Aorta (tissue), 5 donors: ENCODE measurements at regions not wholly inside any gene's neighbourhood (a gene's known extent, or its start where the extent isn't known, plus 50 kb on each side); places are given as distances from the start of the nearest gene placed in this dataset.
"Not testable (repeated sequence)": the region's sequence is repeated elsewhere in the genome, so short reads cannot be mapped to it uniquely, and the experiment has no call there.

Source experiments
- ATAC-seq: fragments of 200-7000 bp; cut with Tn5 transposase; one replicate; pipeline ENCODE4 v1.9.1; 2022; ENCODE audit warnings: moderate library complexity; ENCODE audit not compliant: low FRiP score
- DNase-seq, 2 donors: peaks; one replicate each; pipeline ENCODE4 v3.0.0-alpha.2; 2020
- H3K27ac ChIP-seq, 2 donors: one replicate each; pipeline ENCODE4 v1.5.1; 2013; ENCODE audit warnings: low read length in 2 of 2, mild to moderate bottlenecking in 2 of 2, moderate library complexity in 2 of 2, control low read depth in 1 of 2, inconsistent platforms in 1 of 2, low read depth in 1 of 2
- H3K27me3 ChIP-seq, 2 donors: one replicate each; pipeline ENCODE4 v1.6.1; 2013; ENCODE audit warnings: control low read depth in 1 of 2, low read length in 1 of 2, mild to moderate bottlenecking in 1 of 2, moderate library complexity in 1 of 2; ENCODE audit not compliant: insufficient read depth in 2 of 2, control insufficient read depth in 1 of 2
- H3K36me3 ChIP-seq, 2 donors: one replicate each; pipeline ENCODE4 v1.6.1; 2013; ENCODE audit warnings: control low read depth in 1 of 2, low read length in 1 of 2, mild to moderate bottlenecking in 1 of 2; ENCODE audit not compliant: insufficient read depth in 2 of 2, control insufficient read depth in 1 of 2
- H3K4me1 ChIP-seq, 2 donors: one replicate each; pipeline ENCODE4 v1.6.1; 2013; ENCODE audit warnings: low read length in 2 of 2, control low read depth in 1 of 2, mild to moderate bottlenecking in 1 of 2, moderate library complexity in 1 of 2; ENCODE audit not compliant: insufficient read depth in 2 of 2, control insufficient read depth in 1 of 2
- H3K4me3 ChIP-seq, 2 donors: one replicate each; pipeline ENCODE4 v1.5.1; 2013; ENCODE audit warnings: low read length in 2 of 2, control low read depth in 1 of 2, mild to moderate bottlenecking in 1 of 2
- H3K9me3 ChIP-seq: one replicate; pipeline ENCODE4 v1.6.1; 2013; ENCODE audit warnings: mild to moderate bottlenecking, low read length; ENCODE audit not compliant: control insufficient read depth
- WGBS, 2 donors: extraction: QIAGEN DNeasy Blood & Tissue Kit; methylation state at CpG; one replicate each; pipeline ENCODE4 v1.1.7; 2013; 5-methylcytosine and 5-hydroxymethylcytosine counted together
- intact Hi-C, 2 donors: fragments of 100-400 bp; cut with DNase I; formaldehyde crosslinking; loops; one replicate each; pipeline versions ENCODE4 v1.14.2 to v1.15.0; 2022
- donor health status: healthy with polysubstance abuse.
- donor health status: Bipolar disorder and iron deficiency.
- donor health status: DM: no; HTN: no; CAD: no.
- donor health status: DM: no; HTN: no; CAD: no.
- donor health status: DM: yes; HTN: yes; CAD: no.

DNA sequence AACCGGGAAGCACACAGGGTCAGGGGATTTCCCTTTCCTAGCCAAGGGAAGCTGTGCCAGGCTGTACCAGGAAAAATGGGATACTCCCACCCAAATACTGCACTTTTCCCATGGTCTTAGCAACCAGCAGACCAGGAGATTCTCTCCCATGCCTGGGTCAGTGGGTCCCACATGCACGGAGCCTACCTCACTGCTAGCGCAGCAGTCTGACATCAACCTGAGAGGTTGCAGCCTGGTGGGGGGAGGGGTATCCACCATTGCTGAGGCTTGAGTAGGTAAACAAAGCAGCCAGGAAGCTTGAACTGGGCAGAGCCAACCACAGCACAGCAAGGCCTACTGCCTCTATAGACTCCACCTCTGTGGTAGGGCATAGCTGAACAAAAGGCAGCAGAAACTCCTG lies 85.5 kb upstream of the LRRC4C start:
- 88 to 92% methylated on average over 3 of the region's 3 CpGs for WGBS, 2 donors
- ATAC-seq, H3K4me3 ChIP-seq, H3K27me3 ChIP-seq, DNase-seq, H3K36me3 ChIP-seq, H3K4me1 ChIP-seq, intact Hi-C loops, H3K9me3 ChIP-seq, H3K27ac ChIP-seq: not testable (repeated sequence)

DNA sequence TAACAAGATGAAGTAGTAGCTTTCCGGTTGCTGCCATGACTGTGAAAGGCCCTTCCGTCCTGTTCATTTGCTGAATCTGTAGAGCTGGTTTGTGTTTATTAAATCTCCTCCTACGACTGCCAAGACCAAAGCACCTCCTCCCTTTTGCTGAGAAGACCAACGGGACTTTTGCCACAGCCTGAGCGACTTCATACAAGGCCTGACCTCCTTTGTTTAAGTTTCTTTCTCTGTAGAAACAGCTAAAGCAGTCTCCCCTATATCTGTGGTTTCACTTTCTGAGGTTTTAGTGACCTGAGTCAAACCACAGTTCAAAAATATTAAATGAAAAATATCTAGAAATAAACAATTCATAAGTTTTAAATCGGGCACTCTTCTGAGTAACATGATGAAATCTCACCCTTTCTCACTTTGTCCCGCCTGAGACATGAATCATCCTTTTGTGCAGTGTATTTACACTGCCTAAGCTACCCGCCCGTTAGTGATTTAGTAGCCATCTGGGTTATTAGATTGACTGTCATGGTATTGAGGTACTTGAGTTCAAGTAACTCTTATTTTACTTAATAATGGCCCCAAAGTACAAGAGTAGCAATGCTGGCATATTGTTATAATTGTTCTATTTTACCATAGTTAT lies 119.1 kb upstream of the LRRC4C start:
- WGBS, 2 donors = 53 to 66% methylated on average over 9 of the region's 9 CpGs
- Histone ChIP-seq H3K9me3 (no peaks in the 10 kb centered on the region), H3K4me1 (no peaks in the 10 kb centered on the region), H3K36me3 (no peaks in the 10 kb centered on the region), H3K27ac (no peak overlapping the region), H3K27me3 (no peaks in the 10 kb centered on the region), H3K4me3 (no peak overlapping the region)
- intact Hi-C loops = no loop called here
- no peak for DNase-seq
- ATAC-seq = no peak

DNA sequence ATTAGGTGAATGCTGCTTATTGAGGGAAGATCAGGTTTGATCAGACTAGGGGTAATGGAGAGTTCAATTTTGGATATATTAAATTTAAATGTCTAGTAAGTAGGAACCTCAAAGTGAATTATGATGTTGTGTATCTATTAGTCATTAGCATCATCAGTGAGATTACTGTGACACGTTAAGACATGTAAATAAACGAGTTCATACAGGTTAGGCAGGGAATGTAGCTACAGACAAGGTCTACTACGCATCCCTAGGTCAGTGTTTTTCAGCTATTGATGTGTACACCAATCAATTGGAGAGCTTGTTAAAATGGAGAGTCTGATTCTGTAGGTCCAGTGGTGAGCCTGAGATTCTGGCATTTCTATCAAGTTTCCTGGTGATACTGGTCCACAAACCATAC lies 120.1 kb upstream of the LRRC4C start:
- Histone ChIP-seq H3K4me1 (no peaks in the 10 kb centered on the region), H3K4me3 (no peak overlapping the region), H3K27ac (no peak overlapping the region), H3K9me3 (no peaks in the 10 kb centered on the region), H3K27me3 (no peaks in the 10 kb centered on the region), H3K36me3 (no peaks in the 10 kb centered on the region)
- 70 to 73% methylated on average over 3 of the region's 3 CpGs for WGBS, 2 donors
- ATAC-seq (no peak), DNase-seq (no peak)
- intact Hi-C loops = no loop called here

DNA sequence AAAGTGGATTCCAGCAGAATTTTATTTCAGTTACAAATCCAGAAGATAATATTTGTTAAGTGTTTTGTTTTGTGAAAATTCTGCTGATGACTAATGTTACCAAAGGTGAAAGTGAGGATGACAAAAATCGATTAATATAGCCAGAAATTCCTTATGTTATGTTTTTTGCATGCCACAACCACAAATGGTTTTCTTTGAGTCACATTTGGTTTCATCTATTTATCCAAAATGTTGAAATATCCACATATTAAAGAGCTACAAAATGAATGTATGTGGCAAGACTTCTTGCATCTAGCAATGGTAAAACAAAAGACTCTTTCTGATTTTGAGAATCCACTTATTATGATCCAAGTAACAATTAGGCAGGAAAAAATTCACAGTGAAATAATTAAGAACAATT lies 150.1 kb upstream of the LRRC4C start:
- no peaks in the 10 kb centered on the region for H3K27me3 ChIP-seq
- no peak overlapping the region for H3K4me3 ChIP-seq
- intact Hi-C loops = no loop called here
- H3K4me1 ChIP-seq = no peaks in the 10 kb centered on the region
- DNase-seq (no peak), ATAC-seq (no peak)
- no peak overlapping the region for H3K27ac ChIP-seq
- no peaks in the 10 kb centered on the region for H3K36me3 ChIP-seq
- 23 to 30% methylated on average over 1 of the region's 1 CpG for WGBS, 2 donors
- H3K9me3 ChIP-seq = no peaks in the 10 kb centered on the region

DNA sequence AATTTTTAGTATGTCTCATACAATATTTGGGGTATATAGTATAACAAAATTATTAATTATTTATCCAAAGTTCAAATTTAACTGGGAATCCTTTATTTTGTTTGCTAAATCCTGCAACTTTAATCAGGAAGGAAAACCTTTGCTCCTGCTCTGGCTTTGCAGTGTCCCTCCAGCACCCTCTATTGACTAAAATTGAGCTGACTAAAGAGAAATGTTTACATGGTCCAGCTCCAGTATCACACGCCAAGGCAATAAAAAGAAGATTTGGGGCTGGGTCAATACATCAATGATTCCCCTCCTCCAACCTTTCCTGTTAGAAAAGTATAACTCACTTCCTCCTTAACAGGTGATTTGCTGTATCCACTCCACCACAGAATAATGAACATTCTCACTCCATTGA lies 153.0 kb upstream of the LRRC4C start:
- WGBS, 2 donors = 36 to 40% methylated on average over 1 of the region's 1 CpG
- DNase-seq = no peak
- intact Hi-C loops = no loop called here
- Histone ChIP-seq H3K27ac (no peak overlapping the region), H3K4me1 (no peaks in the 10 kb centered on the region), H3K36me3 (no peaks in the 10 kb centered on the region), H3K4me3 (no peak overlapping the region), H3K9me3 (no peaks in the 10 kb centered on the region), H3K27me3 (no peaks in the 10 kb centered on the region)
- ATAC-seq = no peak

DNA sequence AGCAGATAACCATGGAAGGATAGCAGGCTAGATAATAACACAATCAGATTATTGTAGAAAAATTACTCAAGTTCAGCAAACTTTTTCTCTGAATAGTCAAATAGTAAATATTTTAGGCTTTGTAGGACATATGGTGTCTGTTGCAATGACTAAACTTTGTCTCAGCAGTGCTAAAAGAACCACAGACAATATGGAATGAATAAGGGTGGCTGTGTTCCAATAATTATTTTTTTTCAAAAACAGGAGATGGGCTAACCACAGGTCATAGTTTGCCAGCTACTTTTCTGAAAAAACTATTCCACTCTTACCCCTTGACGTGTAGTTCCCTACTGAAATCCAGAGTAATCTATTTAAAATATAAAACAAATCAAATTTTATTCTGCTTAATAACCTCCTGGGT lies 153.9 kb upstream of the LRRC4C start:
- no peak for DNase-seq
- Histone ChIP-seq H3K9me3 (no peaks in the 10 kb centered on the region), H3K4me1 (no peaks in the 10 kb centered on the region), H3K4me3 (no peak overlapping the region), H3K36me3 (no peaks in the 10 kb centered on the region), H3K27me3 (no peaks in the 10 kb centered on the region), H3K27ac (no peak overlapping the region)
- intact Hi-C loops = no loop called here
- ATAC-seq = no peak
- 57 to 63% methylated on average over 1 of the region's 1 CpG for WGBS, 2 donors

DNA sequence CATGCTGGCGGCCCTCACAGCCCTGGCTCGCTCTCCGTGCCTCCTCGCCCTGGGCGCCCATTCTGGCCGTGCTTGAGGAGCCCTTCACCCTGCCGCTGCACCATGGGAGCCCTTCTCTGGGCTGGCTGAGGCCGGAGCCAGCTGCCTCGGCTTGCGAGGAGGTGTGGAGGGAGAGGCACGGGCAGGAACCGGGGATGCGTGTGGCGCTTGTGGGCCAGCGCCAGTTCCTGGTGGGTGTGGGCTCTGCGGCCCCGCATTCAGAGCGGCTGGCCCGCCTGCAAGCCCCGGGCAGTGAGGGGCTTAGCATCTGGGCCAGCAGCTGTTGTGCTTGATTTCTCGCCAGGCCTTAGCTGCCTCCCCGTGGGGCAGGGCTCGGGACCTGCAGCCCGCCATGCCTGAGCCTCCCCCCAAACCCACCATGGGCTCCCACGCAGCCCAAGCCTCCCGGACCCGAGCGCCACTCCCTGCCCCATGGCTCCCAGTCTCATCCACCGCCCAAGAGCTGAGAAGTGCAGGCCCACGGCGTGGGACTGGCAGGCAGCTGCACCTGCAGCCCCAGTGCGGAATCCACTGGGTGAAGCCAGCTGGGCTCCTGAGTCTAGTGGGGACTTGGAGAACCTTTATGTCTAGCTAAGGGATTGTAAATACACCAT lies 163.4 kb upstream of the LRRC4C start:
- DNase-seq (peak in 1 of 2 donors; percentile 72), ATAC-seq (no peak)
- Histone ChIP-seq H3K4me3 (no peak overlapping the region), H3K27me3 (no peaks in the 10 kb centered on the region), H3K4me1 (no peaks in the 10 kb centered on the region), H3K27ac (no peak overlapping the region), H3K36me3 (no peaks in the 10 kb centered on the region), H3K9me3 (no peaks in the 10 kb centered on the region)
- intact Hi-C loops = no loop called here
- WGBS, 2 donors = 88% methylated on average over 31 to 32 of the region's 32 CpGs

DNA sequence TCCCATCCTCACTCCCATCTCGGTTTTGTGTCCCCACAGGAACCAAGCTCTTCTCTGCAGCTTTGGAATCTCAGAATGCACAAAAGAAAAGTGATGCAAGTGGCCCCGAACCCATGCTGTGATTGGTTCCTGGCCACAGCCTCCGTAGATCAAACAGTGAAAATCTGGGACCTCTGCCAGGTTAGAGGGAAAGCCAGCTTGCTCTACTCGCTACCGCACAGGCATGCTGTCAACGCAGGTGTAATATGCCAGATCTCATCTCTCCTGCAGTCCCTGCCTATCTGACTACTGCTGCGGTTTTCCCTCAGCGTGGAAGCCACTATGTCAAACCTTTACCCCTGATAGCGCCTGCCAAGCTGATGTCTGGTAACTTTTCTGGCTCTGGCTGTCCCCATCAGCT lies 200.5 kb upstream of the LRRC4C start:
- intact Hi-C loops = no loop called here
- no peaks in the 10 kb centered on the region for H3K27me3 ChIP-seq
- H3K36me3 ChIP-seq = no peaks in the 10 kb centered on the region
- H3K4me1 ChIP-seq = no peaks in the 10 kb centered on the region
- 56 to 64% methylated on average over 9 of the region's 9 CpGs for WGBS, 2 donors
- no peak overlapping the region for H3K4me3 ChIP-seq
- DNase-seq = no peak
- no peak overlapping the region for H3K27ac ChIP-seq
- H3K9me3 ChIP-seq = no peaks in the 10 kb centered on the region
- no peak for ATAC-seq

DNA sequence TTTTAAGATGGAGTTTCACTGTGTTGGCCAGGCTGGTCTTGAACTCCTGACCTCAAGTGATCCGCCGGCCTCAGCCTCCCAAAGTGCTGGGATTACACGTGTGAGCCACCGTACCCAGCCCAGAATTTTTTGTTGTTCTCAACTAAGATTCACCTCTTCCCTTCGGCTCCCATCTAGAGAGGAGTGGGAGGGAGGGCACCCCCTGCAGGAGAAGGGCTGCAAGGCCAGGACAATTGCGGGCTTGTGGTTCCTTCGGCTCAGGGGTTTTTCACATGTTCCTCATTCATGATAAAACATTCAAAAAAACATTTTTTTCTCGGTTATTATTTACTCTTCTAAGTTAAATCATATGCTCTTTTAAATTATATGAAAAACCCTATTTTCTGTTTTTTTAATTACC lies 201.1 kb upstream of the LRRC4C start:
- 76 to 77% methylated on average over 8 of the region's 8 CpGs for WGBS, 2 donors
- Histone ChIP-seq H3K27ac (no peak overlapping the region), H3K36me3 (no peaks in the 10 kb centered on the region), H3K4me1 (no peaks in the 10 kb centered on the region), H3K4me3 (no peak overlapping the region), H3K27me3 (no peaks in the 10 kb centered on the region), H3K9me3 (no peaks in the 10 kb centered on the region)
- intact Hi-C loops = no loop called here
- ATAC-seq (no peak), DNase-seq (no peak)
